ENCODE measurements at regions not wholly inside any gene's neighbourhood (a gene's known extent, or its start where the extent isn't known, plus 50 kb on each side); places are given as distances from the start of the nearest gene placed in this dataset.

GRCh38 chr10:78963074-78964034 is 105.4 kb upstream of the ZMIZ1 start:
- H3K9me3 ChIP-seq (ENCODE audit: control insufficient read depth, low read length), result no peaks in the 10 kb centered on the region
- H3K27me3 ChIP-seq (replicated peaks; ENCODE audit: control insufficient read depth, insufficient read depth, low read length), result no peaks in the 10 kb centered on the region
- no peak overlapping the region for H3K9ac ChIP-seq (ENCODE audit: low read length)
- H3K4me3 ChIP-seq (ENCODE audit: low read length), result no peak overlapping the region
- H3K36me3 ChIP-seq (ENCODE audit: control insufficient read depth, insufficient read depth, low read length, severe bottlenecking), result no peaks in the 10 kb centered on the region
- H3K4me1 ChIP-seq (ENCODE audit: control insufficient read depth, insufficient read depth, low read length), result peaks cover 13% of the 10 kb centered on the region
- DNase-seq (ENCODE audit: low read depth), result no peak

GRCh38 chr10:78964274-78964951 is 104.4 kb upstream of the ZMIZ1 start:
- DNase-seq (ENCODE audit: low read depth), result no peak
- no peak overlapping the region for H3K4me3 ChIP-seq (ENCODE audit: low read length)
- H3K4me1 ChIP-seq (ENCODE audit: control insufficient read depth, insufficient read depth, low read length), result peaks cover 13% of the 10 kb centered on the region

GRCh38 chr10:78964952-78965633 is 103.7 kb upstream of the ZMIZ1 start:
- Histone ChIP-seq H3K9me3 (ENCODE audit: control insufficient read depth, low read length) (no peaks in the 10 kb centered on the region), H3K4me1 (ENCODE audit: control insufficient read depth, insufficient read depth, low read length) (peaks cover 10% of the 10 kb centered on the region), H3K4me3 (ENCODE audit: low read length) (no peak overlapping the region), H3K27me3 (replicated peaks; ENCODE audit: control insufficient read depth, insufficient read depth, low read length) (no peaks in the 10 kb centered on the region), H3K9ac (ENCODE audit: low read length) (no peak overlapping the region), H3K36me3 (ENCODE audit: control insufficient read depth, insufficient read depth, low read length, severe bottlenecking) (no peaks in the 10 kb centered on the region)
- no peak for DNase-seq (ENCODE audit: low read depth)

More at GRCh38 chr10:78964274-78964951, 104.4 kb upstream of the ZMIZ1 start:
- Histone ChIP-seq H3K36me3 (ENCODE audit: control insufficient read depth, insufficient read depth, low read length, severe bottlenecking) (no peaks in the 10 kb centered on the region), H3K9me3 (ENCODE audit: control insufficient read depth, low read length) (no peaks in the 10 kb centered on the region), H3K9ac (ENCODE audit: low read length) (no peak overlapping the region), H3K27me3 (replicated peaks; ENCODE audit: control insufficient read depth, insufficient read depth, low read length) (no peaks in the 10 kb centered on the region)

GRCh38 chr10:78966182-78966787 is 102.5 kb upstream of the ZMIZ1 start:
- Histone ChIP-seq H3K9ac (ENCODE audit: low read length) (no peak overlapping the region), H3K27me3 (replicated peaks; ENCODE audit: control insufficient read depth, insufficient read depth, low read length) (no peaks in the 10 kb centered on the region), H3K36me3 (ENCODE audit: control insufficient read depth, insufficient read depth, low read length, severe bottlenecking) (no peaks in the 10 kb centered on the region), H3K4me1 (ENCODE audit: control insufficient read depth, insufficient read depth, low read length) (no peaks in the 10 kb centered on the region), H3K4me3 (ENCODE audit: low read length) (no peak overlapping the region), H3K9me3 (ENCODE audit: control insufficient read depth, low read length) (no peaks in the 10 kb centered on the region)
- DNase-seq (ENCODE audit: low read depth), result no peak

- no peak for DNase-seq (ENCODE audit: low read depth)
- no peak overlapping the region for H3K4me3 ChIP-seq (ENCODE audit: low read length)
- H3K36me3 ChIP-seq (ENCODE audit: control insufficient read depth, insufficient read depth, low read length, severe bottlenecking), result no peaks in the 10 kb centered on the region
- peaks cover 2% of the 10 kb centered on the region for H3K4me1 ChIP-seq (ENCODE audit: control insufficient read depth, insufficient read depth, low read length)
- no peaks in the 10 kb centered on the region for H3K9me3 ChIP-seq (ENCODE audit: control insufficient read depth, low read length)
- no peak overlapping the region for H3K9ac ChIP-seq (ENCODE audit: low read length)
- H3K27me3 ChIP-seq (replicated peaks; ENCODE audit: control insufficient read depth, insufficient read depth, low read length), result no peaks in the 10 kb centered on the region
These were observed 101.8 kb upstream of the ZMIZ1 start for GRCh38 chr10:78966844-78967488.

- DNase-seq (ENCODE audit: low read depth), result no peak
- H3K9ac ChIP-seq (ENCODE audit: low read length), result no peak overlapping the region
- H3K36me3 ChIP-seq (ENCODE audit: control insufficient read depth, insufficient read depth, low read length, severe bottlenecking), result no peaks in the 10 kb centered on the region
- H3K4me3 ChIP-seq (ENCODE audit: low read length), result no peak overlapping the region
- no peaks in the 10 kb centered on the region for H3K27me3 ChIP-seq (replicated peaks; ENCODE audit: control insufficient read depth, insufficient read depth, low read length)
- no peaks in the 10 kb centered on the region for H3K9me3 ChIP-seq (ENCODE audit: control insufficient read depth, low read length)
- peaks cover 16% of the 10 kb centered on the region for H3K4me1 ChIP-seq (ENCODE audit: control insufficient read depth, insufficient read depth, low read length)
These were observed 100.3 kb upstream of the ZMIZ1 start for GRCh38 chr10:78968300-78968942.

GRCh38 chr10:78968943-78969342 is 99.8 kb upstream of the ZMIZ1 start:
- Histone ChIP-seq H3K36me3 (ENCODE audit: control insufficient read depth, insufficient read depth, low read length, severe bottlenecking) (no peaks in the 10 kb centered on the region), H3K9me3 (ENCODE audit: control insufficient read depth, low read length) (no peaks in the 10 kb centered on the region), H3K4me1 (ENCODE audit: control insufficient read depth, insufficient read depth, low read length) (peaks cover 16% of the 10 kb centered on the region), H3K4me3 (ENCODE audit: low read length) (no peak overlapping the region), H3K9ac (ENCODE audit: low read length) (no peak overlapping the region), H3K27me3 (replicated peaks; ENCODE audit: control insufficient read depth, insufficient read depth, low read length) (no peaks in the 10 kb centered on the region)
- DNase-seq (ENCODE audit: low read depth), result no peak

GRCh38 chr10:78969719-78970118 is 99.0 kb upstream of the ZMIZ1 start:
- Histone ChIP-seq H3K36me3 (ENCODE audit: control insufficient read depth, insufficient read depth, low read length, severe bottlenecking) (no peaks in the 10 kb centered on the region), H3K27me3 (replicated peaks; ENCODE audit: control insufficient read depth, insufficient read depth, low read length) (no peaks in the 10 kb centered on the region), H3K9me3 (ENCODE audit: control insufficient read depth, low read length) (no peaks in the 10 kb centered on the region), H3K4me1 (ENCODE audit: control insufficient read depth, insufficient read depth, low read length) (peaks cover 22% of the 10 kb centered on the region), H3K9ac (ENCODE audit: low read length) (no peak overlapping the region), H3K4me3 (ENCODE audit: low read length) (no peak overlapping the region)
- DNase-seq (ENCODE audit: low read depth), result no peak

GRCh38 chr10:78970261-78970660 is 98.5 kb upstream of the ZMIZ1 start:
- Histone ChIP-seq H3K4me1 (ENCODE audit: control insufficient read depth, insufficient read depth, low read length) (peaks cover 27% of the 10 kb centered on the region), H3K9ac (ENCODE audit: low read length) (no peak overlapping the region), H3K4me3 (ENCODE audit: low read length) (no peak overlapping the region), H3K27me3 (replicated peaks; ENCODE audit: control insufficient read depth, insufficient read depth, low read length) (no peaks in the 10 kb centered on the region), H3K9me3 (ENCODE audit: control insufficient read depth, low read length) (no peaks in the 10 kb centered on the region), H3K36me3 (ENCODE audit: control insufficient read depth, insufficient read depth, low read length, severe bottlenecking) (no peaks in the 10 kb centered on the region)
- DNase-seq (ENCODE audit: low read depth), result no peak

- Histone ChIP-seq H3K36me3 (ENCODE audit: control insufficient read depth, insufficient read depth, low read length, severe bottlenecking) (no peaks in the 10 kb centered on the region), H3K9me3 (ENCODE audit: control insufficient read depth, low read length) (no peaks in the 10 kb centered on the region), H3K4me3 (ENCODE audit: low read length) (no peak overlapping the region), H3K4me1 (ENCODE audit: control insufficient read depth, insufficient read depth, low read length) (peaks cover 27% of the 10 kb centered on the region), H3K27me3 (replicated peaks; ENCODE audit: control insufficient read depth, insufficient read depth, low read length) (no peaks in the 10 kb centered on the region), H3K9ac (ENCODE audit: low read length) (no peak overlapping the region)
- DNase-seq (ENCODE audit: low read depth), result no peak
These were observed 97.6 kb upstream of the ZMIZ1 start for GRCh38 chr10:78971094-78971682.
